ELF-1 (cell line): ENCODE measurements at regions not wholly inside any gene's neighbourhood (a gene's known extent, or its start where the extent isn't known, plus 50 kb on each side); places are given as distances from the start of the nearest gene placed in this dataset.
A peak's percentile ranks its signal among the peaks of the same experiment; 100 is the strongest.
"Not testable (repeated sequence)": the region's sequence is repeated elsewhere in the genome, so short reads cannot be mapped to it uniquely, and the experiment has no call there.

Source experiments
- DNase-seq: peaks from one replicate; pipeline ENCODE4 v3.0.0-alpha.2; 2016; ENCODE audit warnings: low read depth, low spot score

DNA sequence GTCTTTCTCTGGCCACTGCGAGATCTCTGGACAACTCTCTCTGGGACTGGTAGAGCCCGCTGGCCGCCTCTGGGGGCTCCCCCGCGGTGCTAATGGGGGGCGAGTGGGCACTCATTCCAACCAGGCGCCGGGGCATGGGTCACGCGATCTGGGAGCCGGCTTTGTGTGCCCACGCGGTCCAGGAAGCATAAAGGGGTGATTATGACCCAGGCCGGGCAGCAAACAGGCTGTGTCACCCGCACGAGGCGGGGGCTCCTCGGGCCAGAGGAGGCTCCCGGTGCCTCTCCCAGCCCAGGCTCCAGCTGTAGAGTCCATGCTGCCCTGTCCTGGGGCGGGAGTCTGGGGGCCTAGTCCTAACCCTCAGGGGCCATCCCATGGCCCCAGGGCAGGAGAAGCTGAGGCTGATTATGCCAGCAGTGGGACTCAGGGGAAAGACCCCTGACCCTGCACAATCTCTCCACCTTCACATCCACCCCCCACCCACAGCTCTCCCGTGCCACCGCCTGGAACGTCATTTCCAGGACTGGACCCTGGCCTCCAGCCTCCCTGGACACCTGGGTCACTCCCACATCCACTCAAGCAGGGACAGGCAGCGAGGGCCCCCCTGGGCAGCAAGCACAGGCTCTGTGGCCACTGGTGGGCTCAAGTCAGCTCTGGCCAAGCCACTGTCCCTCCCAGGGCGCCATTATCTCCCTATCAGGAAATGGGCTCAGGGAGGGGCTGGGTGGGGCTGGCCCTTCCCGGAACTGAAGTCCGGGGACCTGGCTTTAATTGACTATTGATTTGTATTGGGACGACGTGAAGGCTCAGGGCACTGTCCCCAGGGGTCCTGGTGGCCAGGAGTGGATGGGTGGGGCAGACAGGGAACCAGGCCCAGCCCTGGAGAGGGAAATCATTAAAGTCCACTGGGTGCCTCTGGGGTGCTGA, 50.0 kb downstream of the PTPRS start:
- DNase-seq: no peak

GRCh38 chr19:5289060-5289990, 51.3 kb downstream of the PTPRS start:
- no peak for DNase-seq

GRCh38 chr19:5288347-5288739, 52.3 kb downstream of the PTPRS start:
- no peak for DNase-seq

DNA sequence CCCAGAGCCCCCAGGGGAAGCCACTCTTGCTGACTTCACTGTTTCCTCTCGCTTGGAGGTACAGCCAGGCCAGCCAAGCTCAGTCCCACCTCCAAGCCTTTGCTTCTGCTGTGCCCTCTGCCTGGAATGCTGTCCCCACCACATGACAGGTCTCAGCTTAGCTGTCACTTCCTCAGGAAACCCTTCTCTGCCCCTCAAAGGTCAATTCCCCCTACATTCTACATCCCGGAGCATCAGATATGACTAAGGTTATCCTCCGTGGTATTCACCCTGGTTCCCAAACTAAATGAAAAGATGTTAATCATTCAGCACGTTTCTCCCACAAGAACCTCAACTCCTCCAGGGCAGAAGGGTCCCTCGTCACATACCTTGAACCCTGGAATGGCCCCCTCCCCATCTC, 53.5 kb downstream of the PTPRS start:
- no peak for DNase-seq

- DNase-seq: no peak
Observed at GRCh38 chr19:5286465-5287029, 54.1 kb downstream of the PTPRS start.

DNA sequence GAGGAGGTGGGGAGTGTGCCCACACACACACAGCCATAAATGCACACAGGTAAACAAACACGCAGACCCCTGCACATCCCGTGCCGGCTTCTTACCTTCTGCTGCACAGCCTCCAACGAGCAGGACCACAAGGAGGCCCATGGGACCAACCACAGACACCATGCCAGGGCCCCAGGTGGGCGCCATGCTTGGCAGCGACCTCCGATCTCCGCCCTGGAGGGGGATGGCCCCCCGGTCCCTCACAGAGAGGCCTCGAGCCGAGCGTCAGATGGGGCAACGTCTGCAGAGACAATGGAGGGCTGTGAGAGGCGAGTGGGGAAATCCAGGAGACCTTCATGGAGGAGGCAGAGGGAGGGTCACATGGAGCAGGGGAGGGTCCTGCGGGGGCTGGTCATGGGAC, 54.7 kb downstream of the PTPRS start:
- DNase-seq: no peak

GRCh38 chr19:5285311-5285710, 55.3 kb downstream of the PTPRS start:
- no peak for DNase-seq

GRCh38 chr19:5282901-5283300, 57.7 kb downstream of the PTPRS start:
- DNase-seq: no peak

DNA sequence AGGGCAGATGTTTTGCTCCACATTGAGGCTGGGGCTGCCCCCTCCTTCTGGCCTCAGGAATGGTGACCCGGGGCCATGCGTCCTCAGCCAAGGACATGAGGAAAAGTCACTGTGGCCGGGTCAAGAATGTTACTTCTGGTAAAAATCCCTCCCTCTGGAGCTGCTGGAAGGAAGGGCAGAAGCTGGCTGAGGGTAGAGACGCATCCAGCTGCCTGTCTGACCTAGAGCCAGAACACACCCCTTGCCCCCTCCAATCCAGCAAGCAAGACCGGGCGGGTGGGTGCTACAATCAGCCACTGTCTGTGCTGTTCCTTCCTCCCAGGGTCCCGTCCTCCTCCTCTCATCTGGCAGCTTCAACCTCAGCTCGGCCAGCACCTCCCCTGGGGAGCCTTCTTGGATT, 59.0 kb downstream of the PTPRS start:
- peak; percentile 39 for DNase-seq

DNA sequence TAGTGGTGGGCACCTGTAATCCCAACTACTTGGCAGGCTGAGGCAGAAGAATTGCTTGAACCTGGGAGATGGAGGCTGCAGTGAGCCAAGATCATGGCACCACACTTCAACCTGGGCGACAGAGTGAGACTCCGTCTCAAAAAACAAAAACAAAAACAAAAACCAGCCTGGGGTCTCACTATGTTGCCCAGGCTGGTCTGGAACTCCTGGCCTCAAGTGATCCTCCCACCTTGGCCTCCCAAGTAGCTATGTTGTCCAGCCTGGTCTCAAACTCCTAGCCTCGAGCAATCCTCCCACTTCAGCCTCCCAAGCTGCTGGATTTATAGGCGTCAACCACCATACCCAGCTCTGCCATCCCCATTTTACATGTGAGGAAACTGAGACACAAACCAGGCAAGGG, 64.9 kb downstream of the PTPRS start:
- not testable (repeated sequence) for DNase-seq

- DNase-seq: no peak
Observed at GRCh38 chr19:5273782-5274181, 66.8 kb downstream of the PTPRS start.

GRCh38 chr19:5271145-5271544, 69.5 kb downstream of the PTPRS start:
- DNase-seq: peak; percentile 33

- DNase-seq: no peak
Observed at GRCh38 chr19:5269926-5270325, 70.7 kb downstream of the PTPRS start.

- no peak for DNase-seq
Observed at GRCh38 chr19:5269279-5269678, 71.3 kb downstream of the PTPRS start.

DNA sequence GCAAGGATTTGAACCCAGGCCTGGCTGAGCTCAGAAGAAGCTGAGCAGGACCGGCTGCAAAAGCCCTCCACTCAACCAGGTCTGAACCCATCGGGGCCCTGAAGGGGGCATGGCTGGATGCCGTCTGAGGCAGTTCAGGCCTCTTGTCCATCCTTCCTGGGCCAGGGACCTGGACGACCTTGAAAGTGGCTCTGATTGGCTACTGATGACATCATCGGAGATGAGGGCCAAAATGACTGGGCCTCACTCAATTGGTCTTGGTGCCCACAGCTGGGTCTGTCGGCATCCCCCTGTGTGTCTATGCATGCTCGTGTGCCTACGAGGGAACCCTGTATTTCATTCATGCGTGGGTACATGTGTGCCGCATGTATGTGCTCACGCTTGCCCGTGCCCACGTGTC, 71.8 kb downstream of the PTPRS start:
- DNase-seq: no peak

DNA sequence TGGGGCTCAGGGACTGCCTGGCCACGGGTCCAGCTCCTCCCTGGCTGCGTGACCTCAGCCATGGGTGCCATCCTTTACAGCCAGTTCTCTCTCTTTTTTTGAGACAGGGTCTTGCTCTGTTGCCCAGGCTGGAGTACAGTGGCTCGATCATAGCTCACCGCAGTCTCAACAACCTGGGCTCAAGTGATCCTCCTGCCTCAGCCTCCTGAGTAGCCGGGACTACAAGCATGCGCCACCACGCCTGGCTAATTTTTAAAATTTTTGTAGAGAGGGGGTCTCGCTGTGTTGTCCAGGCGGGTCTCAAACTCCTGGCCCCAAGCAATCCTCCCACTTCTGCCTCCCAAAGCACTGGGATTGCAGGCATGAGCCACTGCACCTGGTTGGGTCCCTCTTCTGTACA, 75.4 kb downstream of the PTPRS start:
- DNase-seq: no peak

DNA sequence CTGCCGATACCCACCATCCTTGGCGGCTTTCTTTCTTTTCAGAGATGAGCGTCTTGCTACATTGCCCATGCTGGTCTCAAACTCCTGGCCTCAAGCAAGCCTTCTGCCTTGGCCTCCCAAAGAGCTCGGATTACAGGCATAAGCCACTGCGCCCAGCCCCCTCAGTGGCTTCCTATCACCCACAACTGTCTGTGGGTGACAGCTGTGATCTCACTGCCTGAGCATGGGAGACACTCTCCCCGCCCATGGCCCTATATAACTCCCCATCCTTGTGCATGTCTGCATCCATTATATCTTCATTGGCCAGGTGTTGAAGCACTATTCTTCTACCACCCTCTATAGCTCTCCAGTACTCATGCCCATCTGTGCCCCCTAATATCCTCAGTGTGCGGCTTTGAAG, 76.2 kb downstream of the PTPRS start:
- DNase-seq: no peak

GRCh38 chr19:5263615-5264014, 77.0 kb downstream of the PTPRS start:
- DNase-seq: no peak

DNA sequence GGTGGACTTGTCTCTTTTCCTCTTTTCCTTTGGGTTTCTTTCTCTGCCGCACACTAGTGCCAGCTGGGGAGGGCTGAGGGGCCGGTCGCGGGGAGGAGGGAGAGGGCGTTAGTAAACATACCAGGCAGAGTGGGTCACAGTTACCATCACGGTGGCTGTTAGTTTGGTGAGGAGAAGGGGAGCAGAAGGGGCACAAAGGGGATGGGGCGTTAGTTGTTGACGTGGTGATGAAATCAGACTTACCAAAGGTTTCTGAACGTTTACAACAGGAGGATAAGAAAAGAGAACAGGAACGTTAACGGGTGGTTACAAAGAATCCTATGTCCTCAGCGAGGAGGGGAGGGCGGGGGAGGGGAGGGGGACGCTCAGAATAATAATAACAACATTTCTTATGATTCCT, 77.9 kb downstream of the PTPRS start:
- no peak for DNase-seq

GRCh38 chr19:5261156-5261890, 79.3 kb downstream of the PTPRS start:
- peak; percentile 46 for DNase-seq

- DNase-seq: no peak
Observed at GRCh38 chr19:5260381-5260967, 80.1 kb downstream of the PTPRS start.
